Body of pancreas (tissue), 4 donors: ENCODE measurements at regions not wholly inside any gene's neighbourhood (a gene's known extent, or its start where the extent isn't known, plus 50 kb on each side); places are given as distances from the start of the nearest gene placed in this dataset.

Source experiments
- ATAC-seq: fragments of 150-250 bp; one replicate; pipeline ENCODE4 v1.9.1; 2016
- DNase-seq, 4 donors: peaks; one replicate each; pipeline ENCODE4 v3.0.0-alpha.2; 2019
- H3K27ac ChIP-seq, 4 donors: fragments of 200-600 bp; sonication (generic); 1 replicate in 3 of 4; 2 replicates in 1 of 4; pipeline versions ENCODE4 v1.5.1 to v1.6.1; 2016 to 2019; ENCODE audit warnings: mild to moderate bottlenecking in 1 of 4, mixed read lengths in 1 of 4, moderate library complexity in 1 of 4
- H3K27me3 ChIP-seq, 2 donors: fragments of 200-600 bp; sonication (generic); one replicate each; pipeline ENCODE4 v1.6.0; 2016; ENCODE audit warnings: mild to moderate bottlenecking in 1 of 2
- H3K36me3 ChIP-seq, 2 donors: fragments of 200-600 bp; sonication (generic); replicated peaks in 1 of 2; 2 replicates each; pipeline ENCODE4 v1.5.1; 2016; ENCODE audit warnings: low read depth in 2 of 2; ENCODE audit not compliant: insufficient read depth in 1 of 2
- H3K4me1 ChIP-seq: fragments of 200-600 bp; sonication (generic); one replicate; pipeline ENCODE4 v1.6.0; 2016
- H3K4me3 ChIP-seq, 2 donors: fragments of 200-600 bp; sonication (generic); 1 replicate in 1 of 2; 2 replicates in 1 of 2; pipeline ENCODE4 v1.5.1; 2016 to 2019
- H3K9me3 ChIP-seq, 3 donors: fragments of 200-600 bp; sonication (generic); 1 replicate in 2 of 3; 2 replicates in 1 of 3; pipeline ENCODE4 v1.5.1; 2016
- POLR2A ChIP-seq, 3 donors: fragments of 450-650 bp; IDR thresholded peaks; one replicate each; pipeline ENCODE4 v1.6.1; 2016; ENCODE audit warnings: antibody characterized with exemption in 3 of 3, mild to moderate bottlenecking in 2 of 3
- WGBS, 2 donors: methylation state at CpG; one replicate each; pipeline ENCODE4 v1.1.5; 2017; 5-methylcytosine and 5-hydroxymethylcytosine counted together
- intact Hi-C: fragments of 100-400 bp; cut with DNase I; formaldehyde crosslinking; loops from one replicate; pipeline ENCODE4 v1.15.1; 2023
- TF ChIP-seq, protein P1 (sequence below), 7 experiments: fragments of 450-650 bp in 4 of 7; fragments of 200-600 bp in 3 of 7; sonication (generic) in 3 of 7; IDR thresholded peaks; one replicate each; pipeline ENCODE4 v1.5.1; 2016 to 2019; ENCODE audit warnings: antibody characterized with exemption in 7 of 7

GRCh38 chr1:208544794-208545193, 300.6 kb upstream of the PLXNA2 start:
- Histone ChIP-seq H3K36me3 (no peaks in the 10 kb centered on the region), H3K27ac (no peak overlapping the region), H3K4me1 (no peaks in the 10 kb centered on the region), H3K4me3 (no peak overlapping the region), H3K27me3 (no peaks in the 10 kb centered on the region), H3K9me3 (no peaks in the 10 kb centered on the region)
- TF ChIP-seq, protein P1, sequence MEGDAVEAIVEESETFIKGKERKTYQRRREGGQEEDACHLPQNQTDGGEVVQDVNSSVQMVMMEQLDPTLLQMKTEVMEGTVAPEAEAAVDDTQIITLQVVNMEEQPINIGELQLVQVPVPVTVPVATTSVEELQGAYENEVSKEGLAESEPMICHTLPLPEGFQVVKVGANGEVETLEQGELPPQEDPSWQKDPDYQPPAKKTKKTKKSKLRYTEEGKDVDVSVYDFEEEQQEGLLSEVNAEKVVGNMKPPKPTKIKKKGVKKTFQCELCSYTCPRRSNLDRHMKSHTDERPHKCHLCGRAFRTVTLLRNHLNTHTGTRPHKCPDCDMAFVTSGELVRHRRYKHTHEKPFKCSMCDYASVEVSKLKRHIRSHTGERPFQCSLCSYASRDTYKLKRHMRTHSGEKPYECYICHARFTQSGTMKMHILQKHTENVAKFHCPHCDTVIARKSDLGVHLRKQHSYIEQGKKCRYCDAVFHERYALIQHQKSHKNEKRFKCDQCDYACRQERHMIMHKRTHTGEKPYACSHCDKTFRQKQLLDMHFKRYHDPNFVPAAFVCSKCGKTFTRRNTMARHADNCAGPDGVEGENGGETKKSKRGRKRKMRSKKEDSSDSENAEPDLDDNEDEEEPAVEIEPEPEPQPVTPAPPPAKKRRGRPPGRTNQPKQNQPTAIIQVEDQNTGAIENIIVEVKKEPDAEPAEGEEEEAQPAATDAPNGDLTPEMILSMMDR (IDR thresholded peaks at IDR 0.05) = no peak
- TF ChIP-seq POLR2A (IDR thresholded peaks at IDR 0.05) = no peak
- no peak for DNase-seq
- ATAC-seq = no peak
- 75 to 80% methylated on average over 2 of the region's 2 CpGs for WGBS, 2 donors
- intact Hi-C loops = no loop called here

- 71% methylated on average over 4 of the region's 4 CpGs for WGBS, 2 donors
- ATAC-seq (no peak), DNase-seq (no peak)
- intact Hi-C loops = no loop called here
- Histone ChIP-seq H3K4me3 (no peak overlapping the region), H3K36me3 (no peaks in the 10 kb centered on the region), H3K9me3 (no peaks in the 10 kb centered on the region), H3K27me3 (no peaks in the 10 kb centered on the region), H3K4me1 (no peaks in the 10 kb centered on the region), H3K27ac (no peak overlapping the region)
- TF ChIP-seq POLR2A (IDR thresholded peaks at IDR 0.05) = no peak
- TF ChIP-seq, protein P1 (IDR thresholded peaks at IDR 0.05) = no peak
Observed at GRCh38 chr1:208551024-208551423, 306.8 kb upstream of the PLXNA2 start.

DNA sequence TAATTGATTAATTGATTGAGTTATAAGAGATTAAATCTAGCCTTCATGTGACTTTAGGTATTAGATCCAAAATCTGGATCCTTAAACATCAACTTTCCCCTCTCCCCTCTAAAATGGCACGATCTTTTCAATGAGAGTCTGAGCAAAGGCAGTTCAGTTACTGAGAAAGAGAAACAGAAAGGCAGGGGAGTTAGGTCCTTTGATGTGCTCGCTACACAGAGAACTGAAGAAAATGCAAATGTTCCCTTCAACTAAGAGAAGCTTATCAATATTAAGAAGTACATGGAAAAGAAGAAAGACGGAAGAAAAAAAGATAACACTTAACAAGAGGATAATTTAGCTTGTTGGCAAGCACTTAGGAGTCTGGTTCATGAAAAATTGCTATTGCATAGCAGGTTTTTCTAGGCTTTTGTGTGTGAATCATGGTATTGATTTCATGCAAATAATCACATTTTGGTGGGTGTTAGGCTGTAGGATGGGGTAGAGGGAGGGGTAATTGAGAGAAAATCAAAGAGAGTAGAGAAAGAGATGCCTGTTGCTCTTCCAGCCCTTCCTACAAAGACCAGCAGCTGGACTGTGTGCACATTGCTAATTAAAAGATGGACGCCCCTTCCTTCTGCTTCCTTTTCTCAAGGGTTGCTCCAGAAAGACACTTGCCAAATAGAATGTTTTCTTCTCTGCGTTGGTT, 307.6 kb upstream of the PLXNA2 start:
- H3K4me1 ChIP-seq = no peaks in the 10 kb centered on the region
- TF ChIP-seq, protein P1 (IDR thresholded peaks at IDR 0.05) = no peak
- no peak for TF ChIP-seq POLR2A (IDR thresholded peaks at IDR 0.05)
- ATAC-seq = no peak
- no peak overlapping the region for H3K27ac ChIP-seq
- intact Hi-C loops = no loop called here
- H3K9me3 ChIP-seq = no peaks in the 10 kb centered on the region
- no peak for DNase-seq
- no peaks in the 10 kb centered on the region for H3K36me3 ChIP-seq
- H3K4me3 ChIP-seq = no peak overlapping the region
- 56 to 58% methylated on average over 5 of the region's 5 CpGs for WGBS, 2 donors
- H3K27me3 ChIP-seq = no peaks in the 10 kb centered on the region

DNA sequence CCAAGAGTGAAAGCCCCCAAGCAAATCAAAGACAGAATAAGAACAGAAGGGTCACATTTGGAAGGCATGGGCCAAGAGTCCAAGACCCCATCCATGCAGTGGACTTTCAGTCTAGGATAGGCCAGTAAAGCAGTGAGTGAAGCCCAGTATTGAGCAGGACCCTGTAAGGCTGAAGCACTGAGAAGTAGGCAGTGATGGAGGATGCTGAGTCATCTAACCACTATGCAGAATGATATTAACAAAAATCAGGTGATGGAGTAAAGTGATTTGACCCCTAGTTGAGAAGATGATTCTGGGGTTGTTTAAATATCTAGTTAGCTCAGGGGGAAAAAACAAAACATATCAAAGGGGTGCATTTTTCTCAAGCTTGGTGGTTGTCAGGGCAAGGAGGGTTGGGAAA, 308.7 kb upstream of the PLXNA2 start:
- no peak for DNase-seq
- Histone ChIP-seq H3K27me3 (no peaks in the 10 kb centered on the region), H3K4me1 (no peaks in the 10 kb centered on the region), H3K9me3 (no peaks in the 10 kb centered on the region), H3K4me3 (no peak overlapping the region), H3K36me3 (no peaks in the 10 kb centered on the region), H3K27ac (no peak overlapping the region)
- intact Hi-C loops = no loop called here
- no peak for ATAC-seq
- TF ChIP-seq POLR2A (IDR thresholded peaks at IDR 0.05) = no peak
- TF ChIP-seq, protein P1 (IDR thresholded peaks at IDR 0.05) = no peak

- H3K27ac ChIP-seq = no peak overlapping the region
- DNase-seq (no peak), ATAC-seq (no peak)
- TF ChIP-seq, protein P1 (IDR thresholded peaks at IDR 0.05) = no peak
- TF ChIP-seq POLR2A (IDR thresholded peaks at IDR 0.05) = no peak
- H3K4me3 ChIP-seq = no peak overlapping the region
- no peaks in the 10 kb centered on the region for H3K36me3 ChIP-seq
- intact Hi-C loops = no loop called here
- WGBS, 2 donors = 79 to 83% methylated on average over 6 of the region's 6 CpGs
- no peaks in the 10 kb centered on the region for H3K9me3 ChIP-seq
- H3K27me3 ChIP-seq = no peaks in the 10 kb centered on the region
- no peaks in the 10 kb centered on the region for H3K4me1 ChIP-seq
Observed at GRCh38 chr1:208556461-208556860, 312.3 kb upstream of the PLXNA2 start.
